ENCODE measurements at regions not wholly inside any gene's neighbourhood (a gene's known extent, or its start where the extent isn't known, plus 50 kb on each side); places are given as distances from the start of the nearest gene placed in this dataset.

GRCh38 chr21:27134516-27134915 is 167.6 kb upstream of the ADAMTS5 start:
- TF ChIP-seq EZH2 (IDR thresholded peaks at IDR 0.05; ENCODE audit: low read length) (no peak), CTCF (optimal IDR thresholded peaks at IDR 0.05 in 1 of 3, IDR thresholded peaks at IDR 0.05 in 1 of 3, conservative IDR thresholded peaks at IDR 0.05 in 1 of 3; ENCODE audit: extremely low read depth in 1 of 3, insufficient read depth in 2 of 3, low read length in 3 of 3) (no peak)
